ENCODE measurements at regions not wholly inside any gene's neighbourhood (a gene's known extent, or its start where the extent isn't known, plus 50 kb on each side); places are given as distances from the start of the nearest gene placed in this dataset.
"Not testable (repeated sequence)": the region's sequence is repeated elsewhere in the genome, so short reads cannot be mapped to it uniquely, and the experiment has no call there.

- DNase-seq, result no peak
These were observed 145.8 kb downstream of the BARX1 start for GRCh38 chr9:93809204-93809940.

- no peak for DNase-seq
These were observed 146.8 kb downstream of the BARX1 start for GRCh38 chr9:93808115-93809029.

GRCh38 chr9:93807166-93808074 is 147.7 kb downstream of the BARX1 start:
- DNase-seq, result no peak

- no peak for DNase-seq
These were observed 153.4 kb downstream of the BARX1 start for GRCh38 chr9:93801581-93802284.

GRCh38 chr9:93801120-93801519 is 154.0 kb downstream of the BARX1 start:
- no peak for DNase-seq

GRCh38 chr9:93792358-93792757 is 162.8 kb downstream of the BARX1 start:
- no peak for DNase-seq

GRCh38 chr9:93786204-93786603 is 169.0 kb downstream of the BARX1 start:
- no peak for DNase-seq

- no peak for DNase-seq
These were observed 178.3 kb downstream of the BARX1 start for GRCh38 chr9:93776873-93777272.

GRCh38 chr9:93776256-93776655 is 178.9 kb downstream of the BARX1 start:
- no peak for DNase-seq

GRCh38 chr9:93774331-93775102 is 180.6 kb downstream of the BARX1 start:
- no peak for DNase-seq

GRCh38 chr9:93771276-93771675 is 183.9 kb downstream of the BARX1 start:
- no peak for DNase-seq

- no peak for DNase-seq
These were observed 185.4 kb downstream of the PHF2 start for GRCh38 chr9:93761822-93762221.

GRCh38 chr9:93750045-93750444 is 173.7 kb downstream of the PHF2 start:
- no peak for DNase-seq

GRCh38 chr9:93748827-93749226 is 172.4 kb downstream of the PHF2 start:
- DNase-seq, result not testable (repeated sequence)

GRCh38 chr9:93731963-93732362 is 155.6 kb downstream of the PHF2 start:
- no peak for DNase-seq

GRCh38 chr9:93730648-93731047 is 154.3 kb downstream of the PHF2 start:
- DNase-seq, result no peak

GRCh38 chr9:93730217-93730616 is 153.8 kb downstream of the PHF2 start:
- DNase-seq, result no peak
